HL-60 (cell line): ENCODE measurements at regions not wholly inside any gene's neighbourhood (a gene's known extent, or its start where the extent isn't known, plus 50 kb on each side); places are given as distances from the start of the nearest gene placed in this dataset.

Experiments
- CTCF ChIP-seq: IDR thresholded peaks from one replicate; pipeline ENCODE4 v1.5.1; 2011; ENCODE audit warnings: low read length, control low read depth, inconsistent platforms; ENCODE audit not compliant: insufficient read depth
- GABPA ChIP-seq: IDR thresholded peaks from 2 replicates; pipeline ENCODE4 v1.6.1; 2012; ENCODE audit warnings: low read depth
- POLR2AphosphoS5 ChIP-seq: IDR thresholded peaks from 2 replicates; pipeline ENCODE4 v1.6.1; 2012; ENCODE audit warnings: low read depth
- REST ChIP-seq: IDR thresholded peaks from 2 replicates; pipeline ENCODE4 v1.6.1; 2012; ENCODE audit warnings: low read depth; ENCODE audit not compliant: insufficient replicate concordance
- SPI1 ChIP-seq: IDR thresholded peaks from 2 replicates; pipeline ENCODE4 v1.6.1; 2012; ENCODE audit warnings: low read depth, mild to moderate bottlenecking, borderline replicate concordance

- no peak for TF ChIP-seq CTCF
- TF ChIP-seq POLR2AphosphoS5 = no peak
- no peak for TF ChIP-seq REST
- no peak for TF ChIP-seq GABPA
- no peak for TF ChIP-seq SPI1
Observed at GRCh38 chr7:17601921-17602320, 303.5 kb downstream of the AHR start.
